GM03348 (cell line): ENCODE measurements at regions not wholly inside any gene's neighbourhood (a gene's known extent, or its start where the extent isn't known, plus 50 kb on each side); places are given as distances from the start of the nearest gene placed in this dataset.
"Not testable (repeated sequence)": the region's sequence is repeated elsewhere in the genome, so short reads cannot be mapped to it uniquely, and the experiment has no call there.

Experiments used
- DNase-seq: peaks from one replicate; pipeline ENCODE4 v3.0.0; 2012; ENCODE audit warnings: low spot score

DNA sequence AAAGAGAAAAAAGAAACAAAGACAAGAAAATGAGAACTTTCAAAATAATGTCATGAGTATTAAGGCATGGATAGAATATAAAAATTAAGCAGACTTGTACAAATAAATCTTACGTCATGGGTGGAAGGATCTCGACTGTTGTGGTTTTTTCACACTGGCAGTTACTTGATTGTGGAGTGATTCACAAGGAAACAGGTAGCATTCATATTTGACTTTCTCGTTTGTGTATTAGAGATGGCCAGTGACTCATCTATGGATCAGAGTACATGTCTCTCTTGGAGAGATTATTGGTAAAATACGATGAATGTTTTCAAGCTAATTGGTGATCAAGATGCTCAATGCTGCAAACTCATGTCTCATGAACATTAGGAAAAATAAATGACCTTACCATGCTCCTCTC lies 564.3 kb downstream of the GATA3 start:
- no peak for DNase-seq

DNA sequence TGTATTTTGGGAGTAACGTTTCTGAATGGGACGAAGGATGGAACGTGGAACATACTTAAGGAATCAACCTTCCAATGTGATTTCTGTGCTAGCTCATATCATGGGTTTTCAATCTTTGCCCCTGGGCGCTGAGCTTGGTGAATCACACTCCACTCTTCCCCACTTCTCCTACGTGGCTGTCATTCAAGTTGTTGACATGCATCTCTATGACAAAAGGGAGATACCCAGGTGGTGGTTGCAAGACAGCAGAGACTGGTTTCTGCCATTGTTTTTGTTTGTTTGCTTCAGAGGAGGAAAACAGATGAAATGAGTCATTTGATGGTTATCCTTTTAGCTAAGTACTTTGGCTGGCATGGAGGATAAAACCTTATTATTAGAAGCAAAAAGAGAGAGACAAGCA lies 573.9 kb downstream of the GATA3 start:
- DNase-seq, result no peak

DNA sequence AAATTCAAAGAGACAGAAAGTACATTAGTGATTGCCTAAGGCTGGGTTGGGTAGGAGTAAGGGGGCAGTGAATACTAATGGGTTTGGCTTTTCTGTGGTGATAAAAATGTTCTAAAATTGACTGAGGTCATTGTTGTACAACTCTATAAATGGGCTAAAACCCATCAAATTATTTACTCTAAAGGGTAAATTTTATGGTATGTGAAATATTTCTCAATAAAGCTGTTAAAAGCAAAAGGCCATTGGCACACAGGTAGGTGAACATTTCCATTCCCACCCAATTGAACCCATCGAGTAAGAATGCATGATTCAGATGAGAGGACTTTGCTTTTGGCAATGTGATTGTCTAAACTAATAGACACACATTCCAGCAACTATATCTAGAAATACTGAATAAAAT lies 579.4 kb downstream of the GATA3 start:
- no peak for DNase-seq

DNA sequence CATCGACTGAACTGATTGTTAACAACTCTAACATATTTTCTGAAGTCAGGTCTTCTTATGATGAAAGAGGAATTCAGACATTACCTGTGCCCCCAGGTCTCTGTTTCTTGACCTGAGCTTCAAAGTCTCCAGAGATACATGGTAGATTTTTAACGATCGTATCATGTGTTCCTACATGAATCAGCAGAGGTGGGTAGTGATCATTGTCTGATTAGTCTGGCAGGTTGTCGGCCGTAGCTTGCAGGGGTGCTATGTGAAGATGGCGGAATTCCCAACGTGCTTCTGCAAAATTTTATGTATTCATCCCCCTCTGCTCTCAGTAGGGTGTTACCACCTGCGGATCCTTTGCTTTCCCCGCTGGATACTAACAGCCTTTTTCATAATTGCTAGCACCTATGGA lies 581.9 kb downstream of the GATA3 start:
- DNase-seq, result no peak

- DNase-seq, result no peak
These were observed 583.2 kb downstream of the GATA3 start for GRCh38 chr10:8637640-8638039.

DNA sequence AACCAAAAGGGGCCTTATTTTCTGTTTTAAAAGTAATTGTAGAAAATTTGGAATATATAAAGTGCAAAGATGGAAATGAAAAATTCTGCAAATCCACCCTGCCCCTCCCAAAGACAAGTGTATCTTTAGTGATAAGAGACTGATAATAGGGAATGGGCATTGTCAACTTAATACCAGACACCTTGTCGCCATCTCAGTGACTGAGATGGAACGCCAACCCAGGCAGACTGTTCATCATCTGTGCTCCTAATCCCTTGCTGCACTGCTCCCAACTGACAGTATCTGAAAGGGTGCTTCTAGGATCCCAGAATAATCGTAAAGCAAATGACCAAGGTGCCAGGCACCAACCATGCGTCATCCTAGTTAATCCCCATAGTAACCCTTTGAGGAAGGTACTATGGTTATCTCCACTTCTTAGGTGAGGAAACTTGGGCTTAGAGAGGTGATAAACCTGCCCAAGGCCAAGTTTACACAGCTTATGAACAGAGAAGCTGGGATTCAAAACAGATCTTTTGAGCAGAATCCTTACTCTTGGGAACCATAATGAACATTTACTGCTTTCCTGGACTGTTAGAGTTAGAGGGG lies 583.7 kb downstream of the GATA3 start:
- no peak for DNase-seq

- DNase-seq, result no peak
These were observed 585.1 kb downstream of the GATA3 start for GRCh38 chr10:8639486-8640185.

GRCh38 chr10:8640301-8640700 lies 585.8 kb downstream of the GATA3 start:
- DNase-seq, result no peak

DNA sequence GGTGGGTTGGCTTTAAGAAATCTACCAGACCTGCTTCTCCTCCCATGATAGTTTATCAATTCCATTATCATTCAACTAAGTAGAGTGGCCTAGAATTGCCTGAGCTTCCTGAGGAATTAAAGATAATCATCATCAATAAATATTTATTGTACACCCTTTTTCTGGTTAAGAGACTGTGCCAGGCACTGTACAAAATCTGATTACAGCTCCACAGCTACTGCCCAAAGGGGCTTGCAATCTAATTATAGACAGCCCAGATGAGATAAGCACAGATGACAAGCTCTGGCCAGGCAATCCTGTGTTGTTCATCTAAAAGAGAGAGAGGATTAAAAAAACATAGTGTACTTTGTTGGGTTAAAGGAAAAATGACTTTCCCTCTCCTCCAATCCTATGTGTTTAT lies 586.4 kb downstream of the GATA3 start:
- no peak for DNase-seq

GRCh38 chr10:8656261-8656660 lies 601.8 kb downstream of the GATA3 start:
- no peak for DNase-seq

GRCh38 chr10:8659982-8660381 lies 605.5 kb downstream of the GATA3 start:
- DNase-seq, result no peak

- no peak for DNase-seq
These were observed 607.4 kb downstream of the GATA3 start for GRCh38 chr10:8661886-8662285.

- DNase-seq, result no peak
These were observed 608.6 kb downstream of the GATA3 start for GRCh38 chr10:8663131-8663530.

- DNase-seq, result no peak
These were observed 610.8 kb downstream of the GATA3 start for GRCh38 chr10:8665322-8665721.

DNA sequence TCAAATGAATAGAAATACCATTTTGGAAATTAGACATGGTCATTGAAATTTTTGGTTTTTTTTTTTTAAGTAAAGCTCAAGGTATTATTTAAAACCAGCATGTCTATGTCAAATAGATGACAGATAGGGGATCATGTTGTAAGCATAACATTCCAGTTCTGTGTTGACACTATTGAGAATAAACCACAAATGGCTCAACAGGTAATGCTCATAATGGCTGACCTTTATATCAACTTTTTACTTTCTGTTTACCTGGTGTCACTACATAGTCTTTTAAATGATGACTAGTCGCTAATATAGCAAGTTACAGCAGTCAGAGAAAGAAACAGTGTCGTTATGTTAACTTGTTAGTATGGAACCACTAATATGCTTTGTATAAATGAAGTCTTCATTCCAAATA lies 616.0 kb downstream of the GATA3 start:
- DNase-seq, result no peak

DNA sequence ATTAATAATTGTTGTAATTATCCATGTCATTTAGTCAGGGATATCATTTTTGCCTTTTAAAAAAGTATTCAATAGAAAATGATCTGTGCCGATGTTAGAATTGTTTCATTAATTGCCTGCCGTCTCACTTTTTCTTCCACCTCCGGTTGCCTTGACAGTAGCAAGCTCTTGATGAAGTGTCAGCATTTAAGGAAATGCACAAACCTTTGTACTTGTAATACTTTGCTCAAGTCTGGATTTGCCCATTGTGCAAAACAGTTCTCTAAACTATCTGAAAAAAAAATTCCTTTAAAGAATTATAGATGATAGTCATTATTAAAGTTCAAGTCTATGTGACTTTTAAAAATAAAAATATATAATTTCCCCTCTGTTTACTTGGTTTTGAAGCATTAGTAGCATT lies 619.7 kb downstream of the GATA3 start:
- DNase-seq, result no peak

GRCh38 chr10:8677642-8678041 lies 623.2 kb downstream of the GATA3 start:
- no peak for DNase-seq

GRCh38 chr10:8684916-8685315 lies 630.4 kb downstream of the GATA3 start:
- DNase-seq, result not testable (repeated sequence)

- no peak for DNase-seq
These were observed 634.4 kb downstream of the GATA3 start for GRCh38 chr10:8688881-8689280.

DNA sequence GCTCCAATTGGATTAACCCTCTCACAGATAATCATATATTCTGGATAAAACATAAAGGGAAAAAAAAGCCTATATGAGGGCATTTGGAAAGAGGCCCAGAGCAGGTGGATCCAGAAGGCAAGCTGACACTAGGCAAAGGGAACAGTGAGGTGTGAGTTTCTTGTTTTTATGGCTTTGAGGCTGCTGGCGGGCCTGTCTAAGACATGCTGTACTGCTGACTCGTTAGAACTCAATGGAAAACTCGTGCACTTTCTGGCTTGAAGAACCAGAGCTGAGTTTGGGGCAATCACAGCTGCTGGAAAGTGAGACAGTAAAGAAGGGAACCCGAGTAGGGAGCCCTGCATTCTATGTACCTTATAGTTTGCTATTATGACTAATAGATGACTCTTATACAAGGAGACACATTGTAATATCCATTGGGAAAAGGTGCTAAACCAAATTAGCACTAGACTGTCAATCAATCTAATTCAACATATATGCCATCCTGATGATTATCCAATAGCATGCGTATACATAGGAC lies 637.1 kb downstream of the GATA3 start:
- no peak for DNase-seq

DNA sequence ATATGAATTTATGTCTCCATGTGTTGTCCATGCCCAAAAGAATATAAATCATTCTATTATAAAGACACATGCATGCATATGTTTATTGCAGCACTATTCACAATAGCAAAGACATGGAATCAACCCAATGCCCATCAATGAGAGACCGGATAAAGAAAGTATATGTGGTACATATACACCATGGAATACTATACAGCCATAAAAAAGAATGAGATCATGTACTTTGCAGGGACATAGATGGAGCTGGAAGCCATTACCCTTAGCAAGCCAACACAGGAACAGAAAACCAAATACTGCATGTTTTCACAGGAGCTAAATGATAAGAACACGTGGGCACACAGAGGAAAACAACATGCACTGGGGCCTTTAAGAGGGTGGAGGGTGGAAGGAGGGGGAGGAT lies 639.1 kb downstream of the GATA3 start:
- not testable (repeated sequence) for DNase-seq

- DNase-seq, result no peak
These were observed 642.3 kb downstream of the GATA3 start for GRCh38 chr10:8696746-8697145.

GRCh38 chr10:8700689-8701088 lies 646.2 kb downstream of the GATA3 start:
- DNase-seq, result no peak

DNA sequence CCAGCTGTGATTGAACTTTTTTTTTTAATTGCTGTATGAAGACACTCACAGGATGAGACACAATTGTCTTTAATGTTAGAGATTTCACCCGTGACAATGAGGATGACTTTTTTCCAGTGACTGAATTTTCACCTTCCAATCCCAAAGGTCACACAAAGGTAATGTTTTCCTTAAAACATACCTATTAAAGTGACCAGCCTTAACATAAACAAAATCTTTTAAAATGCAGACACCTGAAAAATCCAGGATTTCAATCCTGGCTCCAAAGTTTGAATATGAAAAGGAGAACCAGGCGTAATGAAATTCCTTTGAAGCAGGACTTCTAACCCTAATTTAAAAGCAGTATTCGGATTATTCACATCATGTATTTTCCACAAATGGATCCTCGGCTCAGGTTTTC lies 647.7 kb downstream of the GATA3 start:
- no peak for DNase-seq
